H1 (cell line): ENCODE measurements at regions not wholly inside any gene's neighbourhood (a gene's known extent, or its start where the extent isn't known, plus 50 kb on each side); places are given as distances from the start of the nearest gene placed in this dataset.

Experiments
- CTCF ChIA-PET: fragments of 300-600 bp; sonication (Branson Sonifier 250); formaldehyde crosslinking; loops from one replicate; lab custom pipeline; 2021; ENCODE audit not compliant: partially characterized antibody; lab: Charles Lee
- POLR2A ChIA-PET: fragments of 300-600 bp; sonication (Branson Sonifier 250); formaldehyde crosslinking; loops from one replicate; lab custom pipeline; 2021; ENCODE audit warnings: inconsistent platforms; ENCODE audit not compliant: partially characterized antibody; lab: Charles Lee
- DNase-seq, 2 experiments: peaks; one replicate each; pipeline versions ENCODE4 v3.0.0 to v3.0.0-alpha.2; 2010 to 2022; ENCODE audit warnings: low spot score in 2 of 2, low read depth in 1 of 2, mixed read lengths in 1 of 2
- FAIRE-seq: peaks from 2 replicates; lab custom pipeline; 2011; peaks lifted over from hg19 to GRCh38; lab: Jason Lieb, UNC
- H2AFZ ChIP-seq: 2 replicates; pipeline ENCODE4 v1.8.1; 2012; ENCODE audit warnings: low read length, inconsistent platforms
- H2AK5ac ChIP-seq: 2 replicates; pipeline ENCODE4 v1.6.1; 2013; ENCODE audit warnings: low read depth, low read length
- H2BK120ac ChIP-seq: replicated peaks from 2 replicates; pipeline ENCODE3; 2013; ENCODE audit warnings: low read depth, low read length, inconsistent platforms
- H2BK12ac ChIP-seq: 2 replicates; pipeline ENCODE4 v1.6.1; 2013; ENCODE audit warnings: low read depth, low read length
- H2BK15ac ChIP-seq: 2 replicates; pipeline ENCODE4 v1.6.1; 2013; ENCODE audit warnings: low read length
- H2BK20ac ChIP-seq: 2 replicates; pipeline ENCODE4 v1.6.1; 2013; ENCODE audit warnings: low read length
- H2BK5ac ChIP-seq: 2 replicates; pipeline ENCODE4 v1.6.1; 2013; ENCODE audit warnings: low read depth, low read length
- H3K14ac ChIP-seq: 2 replicates; pipeline ENCODE4 v1.6.1; 2013; ENCODE audit warnings: inconsistent platforms; ENCODE audit not compliant: insufficient read length
- H3K18ac ChIP-seq: 2 replicates; pipeline ENCODE4 v1.6.1; 2013; ENCODE audit warnings: low read length; ENCODE audit errors: extremely low read depth
- H3K23ac ChIP-seq: 2 replicates; pipeline ENCODE4 v1.6.1; 2013; ENCODE audit warnings: inconsistent platforms; ENCODE audit not compliant: insufficient read length
- H3K23me2 ChIP-seq: 2 replicates; pipeline ENCODE4 v1.6.1; 2013; ENCODE audit warnings: low read depth, low read length
- H3K27ac ChIP-seq: 2 replicates; pipeline ENCODE4 v1.6.1; 2011; ENCODE audit warnings: low read depth, low read length, inconsistent platforms
- H3K27me3 ChIP-seq, 4 experiments: replicated peaks in 1 of 4; 1 replicate in 1 of 4; 2 replicates in 3 of 4; pipeline versions ENCODE4 v1.6.1 to v1.8.1; 2011 to 2013; ENCODE audit warnings: low read length in 3 of 4, mild to moderate bottlenecking in 3 of 4, inconsistent platforms in 2 of 4, mixed read lengths in 2 of 4, moderate library complexity in 1 of 4; ENCODE audit not compliant: control insufficient read depth in 3 of 4, insufficient read depth in 3 of 4; ENCODE audit errors: extremely low read depth in 1 of 4
- H3K36me3 ChIP-seq, 4 experiments: 2 replicates each; pipeline versions ENCODE4 v1.6.1 to v1.8.1; 2011 to 2013; ENCODE audit warnings: mild to moderate bottlenecking in 4 of 4, low read length in 3 of 4, moderate library complexity in 2 of 4, control low read depth in 1 of 4, inconsistent platforms in 1 of 4; ENCODE audit not compliant: insufficient read depth in 4 of 4, control insufficient read depth in 2 of 4
- H3K4ac ChIP-seq: replicated peaks from 2 replicates; pipeline ENCODE3; 2013; ENCODE audit warnings: low read length, low read depth, mixed read lengths, inconsistent platforms; ENCODE audit not compliant: insufficient read length
- H3K4me1 ChIP-seq, 4 experiments: replicated peaks in 1 of 4; 1 replicate in 1 of 4; 2 replicates in 3 of 4; pipeline versions ENCODE4 v1.6.1 to v1.8.1; 2011 to 2013; ENCODE audit warnings: low read length in 3 of 4, inconsistent platforms in 2 of 4, mixed read lengths in 1 of 4; ENCODE audit not compliant: insufficient read depth in 4 of 4, control insufficient read depth in 3 of 4
- H3K4me2 ChIP-seq, 2 experiments: 2 replicates each; pipeline versions ENCODE4 v1.6.1 to v1.8.1; 2011 to 2013; ENCODE audit warnings: low read depth in 2 of 2, low read length in 2 of 2, control low read depth in 1 of 2, inconsistent platforms in 1 of 2, mild to moderate bottlenecking in 1 of 2; ENCODE audit not compliant: insufficient read depth in 1 of 2
- H3K4me3 ChIP-seq, 4 experiments: fragments of 200-600, 300-600 bp in 1 of 4; sonication (generic), shearing (Covaris generic), sonication (Bioruptor Twin) in 1 of 4; 2 replicates each; pipeline versions ENCODE4 v1.5.1 to v1.8.1; 2011 to 2016; ENCODE audit warnings: low read length in 4 of 4, low read depth in 3 of 4, control low read depth in 2 of 4, inconsistent platforms in 2 of 4, mild to moderate bottlenecking in 2 of 4, mixed read lengths in 1 of 4, moderate library complexity in 1 of 4; ENCODE audit not compliant: insufficient read depth in 2 of 4; ENCODE audit errors: extremely low read depth in 1 of 4
- H3K56ac ChIP-seq: replicated peaks from 2 replicates; pipeline ENCODE3; 2013; ENCODE audit warnings: low read depth, mild to moderate bottlenecking, mixed read lengths, low read length, inconsistent platforms; ENCODE audit not compliant: insufficient read length
- H3K79me1 ChIP-seq: 2 replicates; pipeline ENCODE4 v1.6.1; 2013; ENCODE audit warnings: low read depth, low read length, control low read depth
- H3K79me2 ChIP-seq, 2 experiments: 2 replicates each; pipeline versions ENCODE4 v1.6.1 to v1.8.1; 2012 to 2013; ENCODE audit warnings: low read length in 2 of 2, mild to moderate bottlenecking in 2 of 2, inconsistent platforms in 1 of 2; ENCODE audit not compliant: insufficient read depth in 2 of 2, control insufficient read depth in 1 of 2
- H3K9ac ChIP-seq, 4 experiments: replicated peaks in 1 of 4; 1 replicate in 1 of 4; 2 replicates in 3 of 4; pipeline versions ENCODE4 v1.6.1 to v1.8.1; 2011 to 2013; ENCODE audit warnings: low read depth in 3 of 4, low read length in 3 of 4, control low read depth in 2 of 4, mild to moderate bottlenecking in 2 of 4, moderate library complexity in 2 of 4, inconsistent platforms in 1 of 4; ENCODE audit errors: extremely low read depth in 1 of 4
- H3K9me3 ChIP-seq, 2 experiments: 2 replicates each; pipeline versions ENCODE4 v1.6.1 to v1.8.1; 2012 to 2013; ENCODE audit warnings: mild to moderate bottlenecking in 2 of 2, moderate library complexity in 2 of 2, control low read depth in 1 of 2, inconsistent platforms in 1 of 2, low read depth in 1 of 2, low read length in 1 of 2, mixed read lengths in 1 of 2; ENCODE audit not compliant: insufficient read depth in 2 of 2
- H4K20me1 ChIP-seq, 2 experiments: replicated peaks in 1 of 2; 2 replicates each; pipeline versions ENCODE3 to v1.8.1; 2011 to 2013; ENCODE audit warnings: inconsistent platforms in 2 of 2, low read length in 2 of 2, mild to moderate bottlenecking in 1 of 2; ENCODE audit not compliant: insufficient read depth in 2 of 2, control insufficient read depth in 1 of 2
- H4K5ac ChIP-seq: 2 replicates; pipeline ENCODE4 v1.6.1; 2013; ENCODE audit warnings: low read length, low read depth, mixed read lengths, inconsistent platforms; ENCODE audit not compliant: insufficient read length
- H4K8ac ChIP-seq: 2 replicates; pipeline ENCODE4 v1.8.0; 2013; ENCODE audit warnings: mild to moderate bottlenecking, moderate library complexity, low read length, inconsistent platforms; ENCODE audit not compliant: insufficient read depth; ENCODE audit errors: extremely low read depth
- H4K91ac ChIP-seq: replicated peaks from 2 replicates; pipeline ENCODE3; 2013; ENCODE audit warnings: low read length, mixed read lengths, inconsistent platforms; ENCODE audit not compliant: insufficient read length
- ASH2L ChIP-seq: fragments of 200-600, 300-600 bp; sonication (generic); IDR thresholded peaks from one replicate; pipeline ENCODE4 v1.7.1; 2017; ENCODE audit warnings: low read length
- CTCF ChIP-seq, 3 experiments: IDR thresholded peaks; 1 replicate in 2 of 3; 2 replicates in 1 of 3; pipeline versions ENCODE4 v1.5.1 to v1.6.1; 2011; ENCODE audit warnings: low read length in 3 of 3, mild to moderate bottlenecking in 3 of 3, inconsistent platforms in 2 of 3, low read depth in 1 of 3, moderate library complexity in 1 of 3; ENCODE audit not compliant: insufficient read depth in 1 of 3; ENCODE audit errors: control extremely low read depth in 1 of 3
- WGBS, 2 experiments: shearing (Covaris generic) in 1 of 2; methylation state at CpG; one replicate each; pipeline versions ENCODE4 v1.1.6 to v1.1.7; 2013 to 2015; ENCODE audit warnings: low lambda C conversion rate in 2 of 2, mixed read lengths in 2 of 2, inconsistent platforms in 1 of 2, low coverage in 1 of 2, missing lambda C conversion rate in 1 of 2; ENCODE audit not compliant: insufficient replicate concordance in 2 of 2, insufficient coverage in 1 of 2, insufficient read length in 1 of 2; ENCODE audit errors: extremely low coverage in 1 of 2, missing lambda C conversion rate in 1 of 2; 5-methylcytosine and 5-hydroxymethylcytosine counted together

DNA sequence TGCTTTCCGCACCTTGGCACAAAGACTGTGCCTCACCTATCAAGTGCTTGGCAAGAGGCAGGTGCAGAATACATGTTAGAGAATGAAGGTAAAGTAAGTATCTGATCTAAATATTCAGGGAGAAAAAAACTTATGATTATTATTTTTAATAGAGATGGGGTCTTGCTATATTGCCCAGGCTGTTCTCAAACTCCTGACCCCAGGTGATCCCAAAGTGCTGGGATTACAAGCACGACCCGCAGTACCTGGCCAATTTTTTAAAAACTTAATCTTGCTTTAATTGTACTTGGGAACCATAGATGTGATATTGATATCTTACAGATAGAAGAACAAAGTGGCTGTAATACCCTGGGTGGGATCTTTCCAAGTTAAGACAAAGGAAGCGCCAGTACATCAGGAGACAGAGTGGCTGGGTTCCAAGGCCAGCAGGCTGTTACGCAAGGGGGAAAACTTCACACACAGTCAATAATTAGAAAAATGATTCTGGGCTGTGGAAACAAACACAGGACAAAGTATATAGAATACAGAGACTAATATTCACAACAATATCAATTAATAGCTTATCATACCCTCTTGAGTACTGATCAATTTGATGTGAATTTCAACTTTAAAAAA is 58.6 kb upstream of the ATP1A1 start:
- peaks cover 3 to 10% (median 7%) of the 10 kb centered on the region in 4 experiments for H3K4me1 ChIP-seq
- no peak overlapping the region for H2BK12ac ChIP-seq
- H3K18ac ChIP-seq = no peak overlapping the region
- H3K56ac ChIP-seq = no peak overlapping the region
- H3K36me3 ChIP-seq = no peaks in the 10 kb centered on the region
- no peak overlapping the region for H2BK120ac ChIP-seq
- CTCF ChIA-PET = no interaction called here
- no peak overlapping the region for H3K27ac ChIP-seq
- no peak for FAIRE-seq
- H2AK5ac ChIP-seq = no peak overlapping the region
- H3K4ac ChIP-seq = no peak overlapping the region
- H3K23me2 ChIP-seq = no peaks in the 10 kb centered on the region
- DNase-seq = no peak
- no peak overlapping the region for H2BK20ac ChIP-seq
- H4K91ac ChIP-seq = no peak overlapping the region
- POLR2A ChIA-PET = no interaction called here
- no peak overlapping the region for H2BK5ac ChIP-seq
- no peak overlapping the region for H2BK15ac ChIP-seq
- TF ChIP-seq CTCF (IDR thresholded peaks at IDR 0.05; ENCODE audit: control extremely low read depth in 1 of 3, insufficient read depth in 1 of 3, low read depth in 1 of 3, low read length in 3 of 3) (no peak), ASH2L (no peak)
- no peaks in the 10 kb centered on the region for H3K9me3 ChIP-seq
- H4K8ac ChIP-seq = no peak overlapping the region
- H3K4me2 ChIP-seq = no peak overlapping the region
- no peaks in the 10 kb centered on the region for H4K20me1 ChIP-seq
- H3K14ac ChIP-seq = no peak overlapping the region
- H4K5ac ChIP-seq = no peak overlapping the region
- H3K4me3 ChIP-seq = no peak overlapping the region
- no peaks in the 10 kb centered on the region for H3K27me3 ChIP-seq
- H3K79me2 ChIP-seq = no peaks in the 10 kb centered on the region
- no peak overlapping the region for H2AFZ ChIP-seq
- H3K9ac ChIP-seq = no peak overlapping the region
- H3K23ac ChIP-seq = no peak overlapping the region
- H3K79me1 ChIP-seq = no peaks in the 10 kb centered on the region
- 90% methylated on average over 5 of the region's 5 CpGs; no CpG with 5 or more reads in 1 of the 2 experiments for WGBS, 2 experiments
